ENCODE measurements at regions not wholly inside any gene's neighbourhood (a gene's known extent, or its start where the extent isn't known, plus 50 kb on each side); places are given as distances from the start of the nearest gene placed in this dataset.
A peak's percentile ranks its signal among the peaks of the same experiment; 100 is the strongest.
"Not testable (repeated sequence)": the region's sequence is repeated elsewhere in the genome, so short reads cannot be mapped to it uniquely, and the experiment has no call there.

DNA sequence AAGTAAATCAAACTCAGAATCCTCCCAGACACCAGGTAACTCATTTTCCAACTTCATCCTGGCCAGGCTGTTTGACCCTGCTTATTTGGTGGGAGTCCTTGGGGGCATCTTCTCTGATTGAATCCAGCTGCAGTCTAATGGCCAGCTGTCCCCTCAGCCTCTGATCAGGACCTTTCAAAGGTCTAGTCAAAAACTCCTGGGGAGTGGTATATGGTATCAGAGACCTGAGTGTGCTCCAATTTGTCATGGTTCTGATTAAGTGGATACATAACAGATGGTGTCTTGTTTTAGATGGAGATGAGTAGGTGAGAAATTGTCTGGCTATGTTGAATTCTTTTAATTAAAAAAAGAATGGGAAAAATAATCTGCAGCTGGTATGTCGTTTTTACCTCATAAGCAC is 842.6 kb upstream of the ACVR2A start:
- no peak for DNase-seq

DNA sequence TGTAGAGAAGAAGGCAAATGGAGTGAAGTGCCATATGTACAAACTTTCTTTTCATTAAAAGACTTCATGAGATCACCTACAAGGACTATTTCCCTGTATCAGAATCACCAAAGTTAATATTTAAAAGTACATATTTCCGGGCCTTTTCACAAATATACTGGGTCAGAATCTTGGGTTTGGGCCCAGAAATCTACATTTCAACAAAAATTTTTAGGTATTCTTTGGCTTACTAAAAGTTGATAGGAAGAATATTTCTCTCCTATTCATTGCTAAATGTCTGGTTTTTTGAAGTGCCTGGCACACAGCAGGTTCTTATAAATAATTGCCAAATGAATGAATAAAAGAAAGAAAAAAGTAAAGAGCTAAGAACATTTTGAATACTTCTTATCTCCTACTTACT is 843.8 kb upstream of the ACVR2A start:
- no peak for DNase-seq

DNA sequence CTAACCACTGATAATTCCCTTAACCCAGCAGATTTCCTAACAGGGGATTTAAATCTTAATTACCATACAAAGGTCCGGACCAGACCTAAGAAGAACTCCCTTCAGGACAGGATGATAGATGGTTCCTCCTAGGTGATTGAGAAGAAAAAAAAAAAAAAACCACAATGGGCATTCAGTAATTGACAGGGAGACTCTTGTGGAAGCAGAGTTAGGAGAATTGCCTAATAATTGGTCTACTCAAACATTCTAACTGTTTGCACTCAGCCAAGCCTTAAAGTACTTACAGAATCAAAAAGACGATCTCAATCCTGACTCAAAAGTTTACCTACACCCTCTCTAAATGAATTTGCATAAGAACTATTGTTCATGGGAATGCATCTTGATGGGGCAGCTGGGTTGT is 844.7 kb upstream of the ACVR2A start:
- not testable (repeated sequence) for DNase-seq

DNA sequence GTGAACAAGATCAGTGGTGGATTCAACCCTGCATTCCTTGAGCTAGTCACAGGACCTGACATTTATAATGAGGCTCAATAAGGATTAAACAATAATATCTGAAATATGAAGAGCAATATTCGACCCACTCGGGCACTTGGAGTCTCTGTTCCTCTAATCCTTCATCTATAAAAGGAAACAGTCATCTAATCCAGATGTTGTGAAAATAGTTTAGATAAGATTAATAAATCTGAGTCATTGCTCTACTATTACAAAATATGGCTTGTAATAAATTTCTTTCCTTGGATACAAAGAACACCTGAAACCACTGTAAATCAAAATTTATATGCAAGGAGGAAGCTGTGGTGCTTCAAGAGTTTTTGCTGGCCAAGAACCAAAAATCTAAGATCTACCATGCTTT is 846.9 kb upstream of the ACVR2A start:
- DNase-seq, result no peak

DNA sequence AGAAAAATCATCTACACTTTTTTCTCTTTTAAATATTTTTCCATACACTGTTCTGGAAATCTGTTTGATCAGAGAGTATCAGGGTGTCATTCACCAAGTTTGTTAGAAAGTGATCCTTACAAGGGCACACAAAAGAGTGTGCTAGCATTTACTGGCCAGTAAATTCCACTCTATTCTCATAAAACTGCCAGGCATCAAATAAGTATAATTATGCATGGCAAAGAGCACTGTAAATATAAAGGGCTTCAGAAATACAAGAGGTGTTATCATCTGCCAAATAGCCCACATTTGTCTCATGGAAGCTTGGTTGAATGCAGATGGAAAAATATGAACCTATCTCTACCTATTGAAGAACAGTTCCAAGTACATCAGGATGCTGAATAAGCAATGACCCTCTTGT is 847.3 kb upstream of the ACVR2A start:
- DNase-seq, result no peak

DNA sequence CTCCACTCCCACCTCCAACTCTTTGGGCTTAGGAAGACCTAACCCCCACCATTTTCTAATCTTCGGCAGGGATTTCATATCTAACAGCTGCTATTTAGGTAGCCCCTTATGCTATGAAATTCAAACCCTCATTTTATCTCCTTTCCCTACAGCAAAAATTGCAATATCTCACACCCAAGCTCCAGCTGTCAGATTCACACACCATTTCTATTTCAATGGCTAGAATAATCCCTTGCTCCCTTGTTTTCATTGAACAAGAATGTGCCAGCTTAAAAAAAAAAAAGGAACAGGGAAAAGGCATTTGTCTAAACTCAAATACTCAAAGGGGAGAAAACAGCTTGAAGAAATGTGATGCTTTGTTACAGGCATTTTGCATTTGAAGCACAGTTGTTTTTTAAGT is 850.6 kb upstream of the ACVR2A start:
- no peak for DNase-seq

DNA sequence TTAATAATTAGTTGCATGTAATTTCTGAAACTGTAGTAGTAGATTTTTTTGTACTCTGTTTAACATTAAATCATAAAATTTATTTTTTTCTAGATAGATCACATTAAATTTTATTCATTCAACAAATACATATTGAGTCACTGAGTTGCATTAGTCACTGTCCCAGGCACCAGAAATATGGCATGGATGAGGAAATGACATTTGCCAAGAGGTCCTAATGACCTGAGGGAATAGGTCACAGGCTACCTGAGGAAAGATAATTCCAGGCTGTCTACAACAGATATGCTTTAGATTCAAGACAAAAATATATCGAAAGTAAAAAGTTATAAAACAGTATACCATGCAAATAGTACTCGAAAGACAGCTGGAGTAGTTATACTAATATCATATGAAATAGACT is 852.4 kb upstream of the ACVR2A start:
- DNase-seq, result no peak

DNA sequence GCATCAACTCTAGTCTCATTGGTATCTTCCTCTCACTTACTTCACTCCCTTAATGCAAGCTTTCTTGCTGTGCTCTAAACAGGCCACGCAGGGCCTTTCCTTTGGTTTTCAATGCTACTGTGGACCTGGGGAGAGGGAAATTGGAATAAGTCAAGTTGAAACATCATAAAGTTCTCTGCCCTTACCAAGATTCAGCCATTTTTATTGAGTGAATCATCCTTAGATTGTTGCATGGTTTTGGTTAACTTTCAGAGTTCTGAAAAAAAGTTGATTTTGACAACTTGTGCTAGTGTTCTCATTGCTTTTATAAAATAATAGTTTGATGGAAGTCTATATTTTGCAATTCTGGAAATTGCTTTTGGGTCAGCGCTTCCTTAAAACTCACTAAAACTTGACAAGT is 852.8 kb upstream of the ACVR2A start:
- DNase-seq, result peak; percentile 40

DNA sequence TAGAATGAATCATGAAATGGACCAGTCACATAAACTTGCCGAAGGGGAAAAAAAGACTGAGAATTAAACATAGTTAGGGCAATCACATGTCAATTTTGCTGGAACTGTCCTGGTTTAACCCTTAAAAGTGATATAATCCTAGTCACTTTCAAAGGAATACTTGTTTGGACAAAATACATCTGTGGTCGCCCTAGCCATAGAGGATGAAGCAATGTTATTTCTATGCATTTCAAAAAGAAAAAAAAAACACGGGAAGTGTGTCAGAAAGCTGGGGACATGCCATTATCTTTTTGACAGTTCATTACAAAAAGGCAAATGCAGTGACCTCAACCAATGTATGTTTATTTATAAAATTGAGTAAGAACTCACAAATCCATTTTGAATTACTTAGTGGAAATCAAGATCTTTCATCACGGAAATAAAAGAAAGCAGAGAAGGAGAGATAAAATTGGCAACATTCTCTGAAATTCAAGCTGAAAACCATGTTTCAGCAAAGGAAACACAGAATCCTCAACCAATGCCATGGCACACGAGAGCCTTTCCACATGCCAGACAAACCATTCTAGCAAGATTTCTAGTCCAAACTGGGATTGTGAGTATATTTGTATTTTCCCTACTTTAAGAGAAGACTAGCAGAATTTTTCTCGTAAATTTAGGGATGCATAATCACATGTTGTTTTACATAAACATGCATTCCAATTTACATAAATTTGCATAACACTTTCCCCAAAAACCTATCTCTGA is 854.3 kb upstream of the ACVR2A start:
- DNase-seq, result peak; percentile 61

DNA sequence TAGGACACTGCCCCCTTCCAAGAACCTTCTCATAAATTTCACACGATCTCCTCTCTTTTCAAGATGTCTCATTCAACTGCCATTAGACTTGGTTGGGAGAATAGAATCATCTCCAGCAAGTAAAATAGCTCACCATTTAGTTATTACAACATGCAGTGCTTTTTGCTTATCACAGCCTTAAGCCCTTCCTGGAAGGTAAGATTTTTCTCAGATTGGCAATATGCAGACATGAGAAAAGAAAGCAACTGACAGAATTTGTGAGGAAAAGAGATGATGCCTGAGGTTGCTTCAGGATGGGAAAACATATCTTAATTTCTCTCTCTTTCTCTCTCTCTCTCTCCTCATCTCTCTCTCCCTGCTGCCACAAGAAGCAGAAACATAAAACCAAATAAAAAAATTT is 855.1 kb upstream of the ACVR2A start:
- DNase-seq, result no peak

DNA sequence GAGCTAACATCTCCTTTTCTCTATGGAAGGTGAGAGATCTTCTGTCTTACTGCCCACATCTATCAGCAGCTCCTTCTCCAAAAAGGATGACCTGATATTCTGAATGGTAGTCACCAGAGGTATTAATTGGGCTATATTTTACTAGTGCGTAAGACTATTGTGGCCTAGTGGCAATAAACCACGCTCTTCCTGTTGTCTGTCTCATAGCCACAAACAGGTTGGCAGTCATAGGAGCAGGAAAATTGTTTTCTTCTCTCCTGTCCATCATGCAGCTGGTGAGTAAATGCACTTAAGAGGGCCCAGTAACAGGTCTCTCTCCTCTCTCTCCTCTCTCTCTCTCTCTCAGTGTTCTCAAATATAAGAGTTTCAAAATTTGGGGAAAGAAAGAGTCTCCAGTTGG is 856.8 kb upstream of the ACVR2A start:
- DNase-seq, result no peak

DNA sequence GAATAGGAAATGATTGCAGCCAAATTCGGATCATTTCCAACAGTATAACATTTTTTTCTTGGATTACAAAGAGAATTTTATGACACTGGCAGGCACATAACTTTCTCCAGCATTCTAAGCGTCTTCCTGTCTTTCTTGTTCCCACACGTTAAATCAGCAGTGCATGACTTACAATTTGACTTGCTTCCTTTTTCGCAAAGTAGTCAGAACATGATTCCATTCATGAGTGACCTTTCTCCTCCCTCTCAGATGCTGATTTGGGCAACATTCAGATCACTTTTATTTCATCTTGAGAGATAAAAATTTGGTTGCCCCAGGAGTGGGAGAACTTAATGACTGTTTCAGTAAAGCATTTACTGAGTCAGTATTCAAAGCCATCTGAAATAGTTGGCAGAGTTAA is 858.7 kb upstream of the ACVR2A start:
- peak; percentile 21 for DNase-seq

DNA sequence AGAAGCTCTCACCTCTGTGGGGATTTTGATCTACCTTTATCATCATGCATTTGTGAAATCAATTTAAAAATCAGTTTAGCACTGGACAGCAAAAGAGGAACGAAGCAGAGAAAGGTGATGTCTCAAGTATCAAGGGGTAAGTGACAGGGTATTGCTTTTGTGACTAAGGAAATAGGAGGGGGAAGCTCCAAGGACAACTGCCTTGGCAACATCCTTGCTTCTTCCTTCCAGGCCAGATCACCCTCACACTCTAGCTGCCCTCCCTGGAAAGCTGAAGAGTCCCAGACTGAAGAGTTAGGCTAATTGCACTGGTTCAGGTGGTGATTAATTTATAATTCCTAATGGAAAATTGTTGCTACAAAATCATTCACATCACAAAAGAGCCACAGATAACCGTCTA is 859.1 kb upstream of the ACVR2A start:
- no peak for DNase-seq

DNA sequence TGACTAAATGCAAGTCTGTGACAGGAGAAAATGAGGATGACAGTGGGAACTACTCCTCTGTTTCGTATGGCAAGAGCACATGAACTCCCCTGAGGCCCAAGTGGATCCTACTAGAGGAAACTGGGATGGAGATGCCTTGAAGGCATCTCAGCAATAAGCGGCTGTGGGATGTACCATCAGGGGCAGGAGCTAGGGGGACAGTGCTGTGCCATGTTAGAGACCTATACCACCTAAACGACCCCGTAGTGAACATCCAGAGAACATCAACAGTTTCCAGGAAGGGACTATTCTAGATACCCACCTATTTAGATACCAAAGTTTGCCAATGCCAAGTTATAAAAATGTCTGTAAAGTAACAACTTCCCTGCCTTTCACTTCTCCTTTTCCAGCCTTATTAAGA is 860.8 kb upstream of the ACVR2A start:
- DNase-seq, result no peak

DNA sequence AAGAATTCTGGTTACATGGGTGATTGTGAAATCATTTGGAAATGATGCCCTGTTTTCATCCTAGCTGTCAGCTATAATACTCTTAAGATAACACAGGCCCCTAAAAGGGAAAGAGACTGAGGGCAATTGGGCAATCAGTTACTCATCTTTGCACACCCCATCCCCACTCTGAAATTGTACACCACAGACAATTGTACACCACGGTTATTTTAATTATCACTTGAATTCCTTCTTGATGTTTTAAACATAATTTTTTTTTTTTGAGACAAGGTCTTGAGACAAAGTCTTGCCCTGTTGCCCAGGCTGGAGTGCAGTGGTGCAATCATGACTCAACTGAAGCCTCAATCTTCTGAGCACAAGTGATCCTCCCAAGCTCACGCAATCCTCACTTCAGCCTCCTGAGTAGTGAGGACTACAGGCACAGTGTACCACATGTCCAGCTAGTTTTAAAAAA is 862.4 kb upstream of the ACVR2A start:
- peak; percentile 92 for DNase-seq

DNA sequence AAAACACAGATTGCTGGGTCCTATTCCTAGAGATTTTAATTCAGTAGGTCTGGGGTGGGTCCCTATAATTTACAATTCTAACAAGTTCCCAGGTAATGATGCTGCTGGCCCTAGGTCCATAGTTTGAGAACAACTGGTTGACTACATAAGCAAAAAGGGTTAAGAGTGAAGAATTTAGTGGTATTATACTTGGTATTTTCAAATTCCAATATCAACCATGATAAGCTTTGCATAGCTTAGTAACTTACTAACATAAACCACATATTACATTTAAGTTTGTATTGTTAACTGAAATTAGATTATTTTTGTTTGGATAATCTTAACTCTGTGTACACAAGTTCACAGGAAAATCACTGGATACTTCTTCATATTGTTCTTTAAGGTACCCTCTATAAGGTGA is 862.9 kb upstream of the ACVR2A start:
- DNase-seq, result peak; percentile 61

DNA sequence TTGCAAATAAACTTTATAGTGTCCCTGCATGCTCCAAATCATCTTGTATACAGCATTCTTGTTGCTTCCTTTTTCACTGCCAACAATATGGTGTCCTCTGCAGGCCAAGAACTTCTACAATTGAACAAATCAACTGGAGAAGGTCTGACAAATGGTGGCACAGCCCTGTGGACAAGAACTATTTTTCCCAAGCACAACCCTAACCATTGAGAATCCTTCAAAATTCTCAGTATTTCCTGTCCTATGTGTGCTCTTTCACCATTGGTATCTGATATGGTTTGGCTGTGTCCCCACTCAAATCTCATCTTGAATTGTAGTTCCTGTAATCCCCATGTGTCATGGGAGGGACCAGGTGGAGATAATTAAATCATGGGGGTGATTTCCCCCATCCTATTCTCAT is 865.1 kb upstream of the ACVR2A start:
- DNase-seq, result peak; percentile 19

DNA sequence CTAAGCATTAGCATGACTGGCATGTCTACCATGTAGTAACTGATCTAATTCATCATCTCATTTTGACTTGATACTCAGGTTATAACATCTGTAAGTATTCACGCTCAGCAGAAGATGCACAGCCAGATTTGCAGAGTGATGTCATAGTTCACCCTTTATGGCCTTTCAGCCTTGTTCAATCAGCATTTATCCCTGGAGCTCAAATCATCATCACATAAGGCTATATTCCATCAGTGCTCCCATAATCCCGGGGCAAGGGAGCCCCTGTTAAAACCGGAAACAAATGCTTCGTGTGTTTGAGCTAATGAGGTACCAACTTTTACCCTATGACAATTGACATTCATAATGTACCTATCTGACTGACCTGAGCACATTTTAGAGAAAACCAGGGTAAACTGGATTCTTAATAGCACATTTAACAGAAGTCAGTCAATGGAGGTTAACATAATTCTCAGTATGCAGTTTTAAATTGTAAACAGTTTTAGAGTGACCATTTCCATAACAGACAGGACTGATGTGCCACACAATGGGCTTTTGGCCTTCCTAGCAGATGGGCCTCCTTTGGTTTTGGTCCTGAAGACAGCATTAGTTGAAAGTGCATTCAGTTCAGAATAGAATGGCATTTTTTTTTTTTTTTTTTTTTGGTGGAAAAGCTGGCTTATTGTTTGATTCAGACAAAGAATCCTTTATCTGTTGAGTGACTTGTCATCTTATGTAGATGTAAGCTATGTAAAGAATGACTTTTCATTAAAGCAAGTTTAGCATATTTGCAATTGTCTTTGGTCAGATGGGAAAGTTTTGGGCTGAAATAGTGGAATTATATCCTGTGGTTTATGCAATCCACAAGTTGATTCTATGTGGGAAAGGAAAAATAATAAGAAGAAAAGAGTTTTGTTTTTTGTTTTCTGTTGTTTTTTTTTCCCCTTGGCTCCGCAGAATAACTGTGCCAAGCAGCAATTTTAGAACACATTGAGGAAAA is 866.0 kb upstream of the ACVR2A start:
- peak; percentile 68 for DNase-seq

DNA sequence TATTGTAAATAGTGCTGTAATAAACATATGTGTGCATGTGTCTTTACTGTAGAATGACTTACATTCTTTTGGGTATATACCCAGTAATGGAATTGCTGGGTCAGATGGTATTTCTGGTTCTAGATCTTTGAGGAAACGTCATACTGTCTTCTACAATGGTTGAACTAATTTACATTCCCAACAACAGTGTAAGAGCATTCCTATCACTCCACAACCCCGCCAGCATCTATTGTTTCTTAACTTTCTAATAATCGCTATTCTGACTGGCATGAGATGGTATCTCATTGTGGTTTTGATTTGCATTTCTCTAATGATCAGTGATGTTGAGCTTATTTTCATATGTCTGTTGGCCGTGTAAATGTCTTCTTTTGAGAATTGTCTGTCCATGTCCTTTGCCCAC is 873.8 kb upstream of the ACVR2A start:
- DNase-seq, result not testable (repeated sequence)

DNA sequence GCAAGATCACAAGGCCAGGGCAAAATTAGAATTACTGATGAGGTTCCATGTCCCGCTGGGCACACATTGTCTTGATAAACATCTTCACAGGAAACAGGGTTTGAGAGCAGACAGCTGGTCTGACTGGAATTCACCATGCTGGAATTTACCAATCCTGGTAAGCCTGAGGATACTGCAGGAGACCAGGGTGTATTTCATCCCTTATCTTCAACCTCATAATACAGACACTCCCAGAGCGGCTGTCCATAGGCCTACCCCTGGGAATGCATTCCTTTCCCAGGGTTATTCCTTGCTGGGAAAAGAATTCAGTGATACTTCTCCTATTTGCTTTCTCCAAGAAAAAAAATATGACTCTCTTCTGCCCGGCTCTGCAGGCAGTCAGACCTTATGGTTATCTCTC is 875.1 kb upstream of the ACVR2A start:
- not testable (repeated sequence) for DNase-seq

DNA sequence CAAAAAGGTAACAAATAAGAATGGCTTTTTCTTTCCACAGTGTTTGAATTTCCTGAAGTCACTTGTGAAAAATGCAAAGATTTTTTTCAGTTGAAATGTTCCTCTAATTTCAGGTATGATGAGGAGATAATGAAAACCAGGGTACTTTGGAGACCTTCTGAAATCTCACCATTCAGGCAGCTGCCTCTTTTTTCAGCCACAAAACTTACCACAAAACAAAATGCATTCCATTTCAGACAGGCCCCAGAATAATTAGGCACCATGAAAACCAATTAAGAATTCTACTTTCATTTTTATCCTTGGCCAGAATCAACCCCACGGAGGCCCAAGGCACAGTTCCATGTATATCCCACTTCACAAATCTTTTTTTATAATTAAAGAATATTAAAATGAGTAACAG is 880.3 kb upstream of the ACVR2A start:
- DNase-seq, result no peak

DNA sequence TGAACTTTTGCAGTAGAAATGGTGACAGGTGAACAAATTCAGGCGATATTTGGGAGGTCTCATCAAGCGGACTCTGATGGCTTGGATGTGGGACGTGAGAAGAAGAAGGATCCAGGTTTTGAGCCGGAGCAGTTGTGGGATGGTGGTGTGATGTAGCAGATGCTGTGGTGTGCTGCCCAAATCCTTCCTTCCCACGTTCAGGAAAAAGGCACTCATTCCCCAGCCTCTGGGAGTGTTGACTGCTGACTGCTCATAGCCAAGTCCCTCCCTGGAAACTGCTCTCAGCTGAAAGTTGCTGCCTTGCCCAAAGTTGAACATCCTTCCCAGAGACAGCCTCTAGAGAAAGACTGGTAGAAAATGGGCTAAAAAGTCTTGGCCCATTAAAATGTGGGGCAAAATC is 890.3 kb upstream of the ACVR2A start:
- no peak for DNase-seq

DNA sequence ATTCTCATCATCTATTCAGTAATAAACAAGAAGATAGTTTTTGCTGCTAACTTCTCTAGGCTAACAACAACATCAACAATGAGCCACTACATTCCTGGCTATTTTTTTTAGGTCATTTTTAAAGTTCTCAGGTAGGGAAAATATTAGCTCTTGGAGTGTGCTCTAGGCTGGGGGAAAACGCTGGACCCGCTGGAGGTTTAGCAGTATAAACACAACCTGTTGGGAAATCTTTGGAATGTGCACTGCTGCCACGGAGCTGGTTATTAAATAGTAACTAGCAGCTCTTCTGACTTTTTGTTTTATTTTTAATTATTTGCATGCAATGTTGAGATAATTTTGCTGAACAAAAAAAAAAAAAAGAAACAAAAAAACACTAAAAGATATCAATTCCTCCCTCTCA is 892.1 kb upstream of the ACVR2A start:
- no peak for DNase-seq

DNA sequence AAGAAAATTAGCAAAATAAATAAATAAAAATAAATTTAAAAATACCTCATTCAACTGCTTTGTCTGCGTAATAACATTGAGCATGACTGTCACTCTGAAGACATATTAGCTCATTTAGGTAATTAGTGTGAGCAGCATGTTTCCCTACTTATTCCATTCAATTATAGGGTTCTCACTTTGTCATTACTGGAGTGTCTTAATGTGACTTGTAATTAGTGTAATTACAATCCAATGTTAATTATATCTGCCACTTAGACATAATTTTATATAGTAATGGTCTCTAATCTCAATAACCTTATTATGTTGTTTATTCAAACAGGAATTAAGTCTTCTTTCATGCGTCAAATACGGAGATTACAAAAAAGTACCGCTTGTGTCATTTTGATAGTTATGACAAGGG is 893.9 kb upstream of the ACVR2A start:
- DNase-seq, result no peak
